UCSD-AML1 (cell line): ENCODE measurements at regions not wholly inside any gene's neighbourhood (a gene's known extent, or its start where the extent isn't known, plus 50 kb on each side); places are given as distances from the start of the nearest gene placed in this dataset.

Source experiments
- DNase-seq: peaks from one replicate; lab custom pipeline; 2025; ENCODE audit not compliant: unreplicated experiment; lab: John Stamatoyannopoulos, UW

GRCh38 chr5:66459728-66460127 lies 136.5 kb upstream of the MAST4 start:
- DNase-seq: no peak

GRCh38 chr5:66467564-66467963 lies 128.6 kb upstream of the MAST4 start:
- no peak for DNase-seq

GRCh38 chr5:66469684-66470083 lies 126.5 kb upstream of the MAST4 start:
- DNase-seq: no peak

GRCh38 chr5:66472010-66472409 lies 124.2 kb upstream of the MAST4 start:
- no peak for DNase-seq

- no peak for DNase-seq
Measured at GRCh38 chr5:66475731-66476130, 120.5 kb upstream of the MAST4 start.

GRCh38 chr5:66477596-66477995 lies 118.6 kb upstream of the MAST4 start:
- no peak for DNase-seq

GRCh38 chr5:66494437-66494836 lies 101.8 kb upstream of the MAST4 start:
- DNase-seq: no peak

GRCh38 chr5:66498791-66499207 lies 97.4 kb upstream of the MAST4 start:
- no peak for DNase-seq

GRCh38 chr5:66503203-66503789 lies 92.9 kb upstream of the MAST4 start:
- no peak for DNase-seq

- DNase-seq: no peak
Measured at GRCh38 chr5:66507106-66507505, 89.1 kb upstream of the MAST4 start.

- DNase-seq: no peak
Measured at GRCh38 chr5:66511491-66511890, 84.7 kb upstream of the MAST4 start.

GRCh38 chr5:66513130-66513529 lies 83.1 kb upstream of the MAST4 start:
- DNase-seq: no peak

- no peak for DNase-seq
Measured at GRCh38 chr5:66515209-66515608, 81.0 kb upstream of the MAST4 start.

GRCh38 chr5:66516550-66516949 lies 79.6 kb upstream of the MAST4 start:
- no peak for DNase-seq

GRCh38 chr5:66517351-66517750 lies 78.8 kb upstream of the MAST4 start:
- no peak for DNase-seq

GRCh38 chr5:66518052-66518451 lies 78.1 kb upstream of the MAST4 start:
- DNase-seq: no peak

- DNase-seq: no peak
Measured at GRCh38 chr5:66518753-66519152, 77.4 kb upstream of the MAST4 start.

- DNase-seq: no peak
Measured at GRCh38 chr5:66519626-66520025, 76.6 kb upstream of the MAST4 start.

GRCh38 chr5:66520854-66521253 lies 75.3 kb upstream of the MAST4 start:
- no peak for DNase-seq

GRCh38 chr5:66527478-66528035 lies 68.6 kb upstream of the MAST4 start:
- DNase-seq: no peak

GRCh38 chr5:66529182-66529581 lies 67.0 kb upstream of the MAST4 start:
- no peak for DNase-seq

GRCh38 chr5:66529704-66530103 lies 66.5 kb upstream of the MAST4 start:
- DNase-seq: no peak

- DNase-seq: no peak
Measured at GRCh38 chr5:66538126-66538525, 58.1 kb upstream of the MAST4 start.
